AG10803 (cell line): ENCODE measurements at regions not wholly inside any gene's neighbourhood (a gene's known extent, or its start where the extent isn't known, plus 50 kb on each side); places are given as distances from the start of the nearest gene placed in this dataset.
"Not testable (repeated sequence)": the region's sequence is repeated elsewhere in the genome, so short reads cannot be mapped to it uniquely, and the experiment has no call there.

ENCODE experiments used
- DNase-seq: peaks from one replicate; pipeline ENCODE4 v3.0.0; 2010; ENCODE audit warnings: low read depth
- H3K4me3 ChIP-seq: 2 replicates; pipeline ENCODE4 v1.5.1; 2011; ENCODE audit warnings: mild to moderate bottlenecking, low read length, control low read depth
- CTCF ChIP-seq: conservative IDR thresholded peaks from 2 replicates; pipeline ENCODE4 v1.5.1; 2011; ENCODE audit warnings: mild to moderate bottlenecking, low read length, control low read depth, inconsistent platforms

GRCh38 chr4:130753926-130754325 is 1658.0 kb downstream of the C4orf33 start:
- no peak for DNase-seq
- no peak for TF ChIP-seq CTCF
- H3K4me3 ChIP-seq: no peak overlapping the region

- no peak for DNase-seq
- H3K4me3 ChIP-seq: no peak overlapping the region
- TF ChIP-seq CTCF: no peak
Measured at GRCh38 chr4:130760246-130760645, 1664.3 kb downstream of the C4orf33 start.

- not testable (repeated sequence) for DNase-seq, H3K4me3 ChIP-seq
Measured at GRCh38 chr4:130767384-130767783, 1671.4 kb downstream of the C4orf33 start.

GRCh38 chr4:130772966-130773365 is 1677.0 kb downstream of the C4orf33 start:
- not testable (repeated sequence) for DNase-seq, H3K4me3 ChIP-seq

GRCh38 chr4:130808492-130808891 is 1712.5 kb downstream of the C4orf33 start:
- DNase-seq: no peak
- no peak overlapping the region for H3K4me3 ChIP-seq
- TF ChIP-seq CTCF: peak; percentile 9; the same call in 1 of the 2 replicates

- no peak for TF ChIP-seq CTCF
- no peak for DNase-seq
- H3K4me3 ChIP-seq: no peak overlapping the region
Measured at GRCh38 chr4:130812117-130812765, 1716.3 kb downstream of the C4orf33 start.

- TF ChIP-seq CTCF: no peak
- no peak for DNase-seq
- no peak overlapping the region for H3K4me3 ChIP-seq
Measured at GRCh38 chr4:130814896-130815295, 1718.9 kb downstream of the C4orf33 start.

GRCh38 chr4:130820448-130820847 is 1724.5 kb downstream of the C4orf33 start:
- TF ChIP-seq CTCF: no peak
- no peak overlapping the region for H3K4me3 ChIP-seq
- no peak for DNase-seq
